ENCODE measurements at regions not wholly inside any gene's neighbourhood (a gene's known extent, or its start where the extent isn't known, plus 50 kb on each side); places are given as distances from the start of the nearest gene placed in this dataset.

GRCh38 chr12:107522692-107523477 lies 162.7 kb upstream of the PWP1 start:
- DNase-seq = no peak

GRCh38 chr12:107523775-107524535 lies 161.6 kb upstream of the PWP1 start:
- no peak for DNase-seq

GRCh38 chr12:107525063-107525718 lies 160.4 kb upstream of the PWP1 start:
- no peak for DNase-seq

- no peak for DNase-seq
Observed at GRCh38 chr12:107525719-107526554, 159.7 kb upstream of the PWP1 start.

DNA sequence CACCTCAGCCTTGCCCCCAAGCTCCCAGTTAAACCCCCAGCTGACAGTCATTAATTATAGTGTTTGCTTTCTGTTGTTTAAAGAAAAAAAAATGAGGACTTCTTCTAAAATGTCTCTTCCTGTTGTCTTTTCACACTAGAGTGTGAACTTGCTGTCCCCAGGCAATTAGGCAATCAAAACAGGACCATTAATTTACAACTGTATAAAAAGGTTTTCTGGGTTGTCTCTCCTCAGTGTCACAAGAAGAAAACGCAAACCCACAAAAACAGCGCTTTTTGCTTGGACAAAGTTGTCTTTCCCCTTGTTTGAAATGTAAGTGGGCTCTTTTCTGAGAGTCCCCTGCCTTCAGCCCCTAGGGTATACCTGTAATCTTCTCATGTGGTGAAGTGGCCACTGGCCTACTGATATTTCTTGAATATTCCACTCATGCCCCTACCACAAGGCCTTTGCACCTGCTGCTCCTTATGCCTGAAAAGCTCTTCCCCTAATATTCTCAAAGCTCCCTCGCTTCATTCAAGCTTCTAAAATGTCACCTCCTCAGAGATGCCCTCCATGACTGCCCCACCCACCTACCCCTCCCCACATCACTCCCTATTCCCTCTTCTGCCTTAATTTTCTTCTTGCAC lies 158.9 kb upstream of the PWP1 start:
- DNase-seq = no peak

DNA sequence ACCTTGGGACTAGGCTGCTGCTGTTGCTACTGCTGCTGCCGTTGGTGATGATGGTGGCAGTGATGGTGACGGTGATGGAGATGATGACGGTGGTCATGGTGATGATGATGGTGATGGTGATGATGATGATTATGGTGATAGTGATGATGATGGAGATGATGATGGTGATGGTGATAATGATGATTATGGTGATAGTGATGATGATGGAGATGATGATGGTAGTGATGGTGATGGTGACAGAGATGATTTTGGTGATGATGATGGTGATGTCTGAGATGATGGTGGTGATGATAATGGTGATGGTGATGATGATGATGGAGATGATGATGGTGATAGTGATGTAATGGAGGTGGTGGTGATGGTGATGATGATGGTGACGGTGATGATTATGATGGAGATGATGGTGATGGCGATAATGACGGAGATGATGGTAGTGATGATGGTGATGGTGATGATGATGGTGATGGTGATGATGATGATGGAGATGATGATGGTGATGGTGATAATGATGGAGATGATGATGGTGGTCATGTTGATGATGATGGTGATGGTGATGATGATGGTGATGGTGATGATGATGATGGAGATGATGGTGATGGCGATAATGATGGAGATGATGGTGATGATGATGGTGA lies 156.8 kb upstream of the PWP1 start:
- no peak for DNase-seq

GRCh38 chr12:107529991-107530390 lies 155.6 kb upstream of the PWP1 start:
- DNase-seq = no peak

GRCh38 chr12:107530701-107531100 lies 154.9 kb upstream of the PWP1 start:
- peak; percentile 88 for DNase-seq

GRCh38 chr12:107533218-107533617 lies 152.4 kb upstream of the PWP1 start:
- DNase-seq = no peak

DNA sequence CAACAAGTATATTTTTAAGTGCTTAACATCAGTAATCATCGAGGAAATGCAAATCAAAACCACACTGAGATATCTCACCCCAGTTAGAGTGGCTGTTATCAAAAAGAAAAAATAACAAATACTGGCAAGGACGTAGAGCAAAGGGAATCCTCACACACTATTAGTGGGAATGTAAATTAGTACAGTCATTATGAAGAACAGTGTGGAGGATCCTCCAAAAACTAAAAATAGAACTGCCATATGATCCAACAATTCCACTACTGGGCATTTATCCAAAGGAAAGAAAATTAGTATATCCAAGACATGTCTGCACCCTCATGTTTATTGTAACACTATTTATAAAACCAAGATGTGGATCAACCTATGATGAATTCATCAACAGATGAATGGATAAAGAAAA lies 149.0 kb upstream of the PWP1 start:
- DNase-seq = no peak

GRCh38 chr12:107537464-107538119 lies 148.0 kb upstream of the PWP1 start:
- DNase-seq = no peak

DNA sequence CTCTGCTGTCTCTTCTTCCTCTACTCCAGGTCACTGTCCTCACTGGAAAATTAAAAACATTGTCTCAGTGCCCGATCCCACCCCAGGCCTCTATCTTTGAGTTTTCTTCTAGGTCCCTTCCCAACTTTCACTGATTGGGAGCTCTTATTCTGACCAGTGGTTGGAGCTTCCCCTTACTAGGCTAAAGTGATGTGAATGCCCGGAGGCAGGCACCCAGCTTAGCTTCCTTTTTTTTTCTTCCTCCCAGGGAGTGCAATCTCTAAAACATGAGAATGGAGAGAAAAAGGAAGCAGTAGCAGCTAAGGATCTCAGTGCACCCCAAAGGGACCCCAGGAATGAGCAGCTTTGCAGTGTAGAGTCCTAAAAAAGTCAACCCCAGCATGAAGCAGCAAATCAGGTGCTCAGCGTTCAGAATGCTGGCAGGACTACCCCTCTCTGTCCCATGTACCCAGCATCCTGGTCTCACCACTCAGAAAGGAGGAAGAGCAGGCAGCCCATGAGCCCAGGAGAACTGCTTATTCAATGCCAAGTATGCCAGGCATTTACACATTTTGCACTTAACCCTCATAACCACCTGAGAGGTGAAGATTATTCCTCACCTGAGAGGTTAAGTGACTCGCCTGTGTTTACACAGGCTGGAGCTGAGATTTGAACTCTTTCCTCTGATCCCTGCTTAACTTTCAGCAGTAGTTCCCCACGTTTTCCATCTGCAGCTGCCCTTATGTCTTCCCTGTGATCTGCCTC lies 146.2 kb upstream of the PWP1 start:
- DNase-seq = no peak

DNA sequence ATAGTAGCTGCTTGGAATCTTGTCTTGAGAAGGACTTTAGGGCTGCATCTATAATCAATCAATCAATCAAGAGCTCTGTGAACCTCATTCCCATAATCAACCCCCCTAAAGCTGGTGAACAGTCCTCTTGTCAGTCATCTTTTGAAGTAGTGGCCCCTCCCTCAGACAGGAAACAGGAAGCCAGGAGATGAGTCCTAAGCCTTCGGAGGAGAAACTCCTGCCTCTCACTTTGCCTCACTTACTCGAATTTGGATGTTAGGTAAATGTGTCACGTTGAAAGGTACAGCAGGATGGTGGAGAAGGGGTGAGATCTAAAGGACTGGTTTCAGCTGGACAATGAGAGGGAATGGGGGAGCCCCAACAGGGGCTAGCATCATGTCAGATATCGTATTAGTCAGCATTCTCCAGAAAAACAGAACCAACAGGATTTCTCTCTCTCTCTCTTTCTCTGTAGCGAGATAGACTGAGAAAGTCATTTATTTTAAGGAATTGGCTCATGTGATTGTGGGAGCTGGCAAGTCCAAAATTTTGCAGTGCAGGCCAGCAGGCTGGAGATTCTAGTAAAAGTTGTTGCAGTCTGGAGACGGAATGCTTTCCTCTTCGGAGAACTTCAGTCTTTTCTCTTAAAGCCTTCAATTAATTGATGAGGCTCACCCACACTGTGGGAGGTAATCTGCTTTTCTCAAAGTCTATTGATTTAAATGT lies 144.4 kb upstream of the PWP1 start:
- DNase-seq = peak; percentile 66

DNA sequence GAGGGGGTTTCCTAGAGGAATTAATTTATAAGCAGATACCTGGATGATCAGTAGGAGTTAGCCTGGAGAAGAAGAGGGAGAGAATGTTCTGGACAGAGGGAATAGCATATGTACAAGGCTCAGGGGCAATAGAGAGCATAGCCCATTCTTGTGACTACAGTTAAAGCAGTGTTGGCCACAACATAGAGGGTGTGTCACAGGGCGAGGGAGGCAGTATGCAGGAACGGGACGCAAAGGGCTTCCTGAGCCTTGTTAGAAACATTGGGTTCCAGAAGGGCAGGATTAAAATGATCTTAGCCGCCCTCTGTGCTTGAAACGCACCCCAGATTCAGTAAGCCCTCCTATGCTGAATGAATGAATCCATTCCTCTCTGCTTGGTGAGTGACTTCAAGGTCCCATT lies 142.2 kb upstream of the PWP1 start:
- no peak for DNase-seq

DNA sequence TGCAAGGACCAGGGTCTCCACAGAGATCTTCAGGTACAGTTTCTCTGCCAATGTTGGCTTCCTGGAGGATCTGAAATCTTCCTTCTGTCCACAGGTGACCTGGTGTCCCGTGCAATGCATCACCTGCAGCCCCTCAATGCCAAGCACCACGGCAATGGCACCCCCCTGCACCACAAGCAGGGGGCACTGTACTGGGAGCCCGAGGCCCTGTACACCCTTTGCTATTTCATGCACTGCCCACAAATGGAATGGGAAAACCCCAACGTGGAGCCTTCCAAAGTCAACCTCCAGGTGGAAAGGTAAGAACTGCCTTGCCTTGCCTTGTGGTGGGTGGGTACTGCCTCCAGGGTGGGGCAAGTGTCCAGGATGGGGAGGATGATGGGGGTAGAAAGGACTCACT lies 141.8 kb upstream of the PWP1 start:
- no peak for DNase-seq

GRCh38 chr12:107544937-107545336 lies 140.7 kb upstream of the PWP1 start:
- peak; percentile 85 for DNase-seq

GRCh38 chr12:107545737-107546353 lies 139.8 kb upstream of the PWP1 start:
- peak; percentile 90 for DNase-seq

DNA sequence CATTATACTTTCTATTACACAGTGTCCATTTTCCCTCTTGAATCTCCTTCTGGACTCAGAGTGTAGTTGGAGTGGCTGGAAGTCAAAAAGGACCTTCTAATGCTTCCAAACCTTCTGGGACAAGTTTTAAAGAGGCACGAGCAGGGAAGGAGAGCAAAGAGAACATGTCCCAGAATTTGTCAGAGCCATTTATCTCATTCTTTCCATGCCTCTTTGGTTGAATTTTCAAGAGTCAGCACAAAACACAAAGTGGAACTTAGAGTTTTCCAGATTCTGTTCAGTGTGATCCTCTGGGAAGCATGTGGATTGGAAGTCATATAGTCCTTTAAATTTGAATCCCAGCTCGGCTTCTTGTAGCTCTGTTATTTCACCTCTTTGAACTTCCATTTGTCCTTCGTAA lies 138.2 kb upstream of the PWP1 start:
- no peak for DNase-seq
